Dendritic cell treated with granulocyte-macrophage colony-stimulating factor and Interleukin-4, amounts not matched to agents 40 ng/mL and 50 ng/mL, for 4 days (primary cell): ENCODE measurements at regions not wholly inside any gene's neighbourhood (a gene's known extent, or its start where the extent isn't known, plus 50 kb on each side); places are given as distances from the start of the nearest gene placed in this dataset.

ENCODE experiments used
- H3K27ac Mint-ChIP-seq: one replicate; pipeline ENCODE4 v1.8.0; 2022; ENCODE audit warnings: mild to moderate bottlenecking, mixed read lengths
- H3K27me3 Mint-ChIP-seq: one replicate; pipeline ENCODE4 v1.8.0; 2022; ENCODE audit warnings: mild to moderate bottlenecking, mixed read lengths
- H3K36me3 Mint-ChIP-seq: one replicate; pipeline ENCODE4 v1.8.0; 2022; ENCODE audit warnings: low read depth, mixed read lengths
- H3K4me1 Mint-ChIP-seq: one replicate; pipeline ENCODE4 v1.8.0; 2022; ENCODE audit warnings: low read depth, mixed read lengths
- H3K4me3 Mint-ChIP-seq: one replicate; pipeline ENCODE4 v1.8.0; 2022; ENCODE audit warnings: mild to moderate bottlenecking, moderate library complexity, mixed read lengths
- H3K9me3 Mint-ChIP-seq: one replicate; pipeline ENCODE4 v1.8.0; 2022; ENCODE audit warnings: mixed read lengths
- intact Hi-C: fragments of 100-400 bp; cut with micrococcal nuclease; formaldehyde crosslinking; loops from one replicate; pipeline ENCODE4 v1.15.0; 2022

- H3K4me3 Mint-ChIP-seq = no peak overlapping the region
- H3K36me3 Mint-ChIP-seq = no peaks in the 10 kb centered on the region
- no peak overlapping the region for H3K27ac Mint-ChIP-seq
- intact Hi-C loops = no loop called here
- H3K4me1 Mint-ChIP-seq = no peaks in the 10 kb centered on the region
- H3K9me3 Mint-ChIP-seq = peaks cover 78% of the 10 kb centered on the region
- no peaks in the 10 kb centered on the region for H3K27me3 Mint-ChIP-seq
Observed at GRCh38 chr19:56959205-56959604, 118.7 kb upstream of the PEG3 start.

- H3K27ac Mint-ChIP-seq = no peak overlapping the region
- no peak overlapping the region for H3K4me3 Mint-ChIP-seq
- peaks cover 78% of the 10 kb centered on the region for H3K9me3 Mint-ChIP-seq
- H3K4me1 Mint-ChIP-seq = no peaks in the 10 kb centered on the region
- H3K36me3 Mint-ChIP-seq = no peaks in the 10 kb centered on the region
- H3K27me3 Mint-ChIP-seq = no peaks in the 10 kb centered on the region
- intact Hi-C loops = no loop called here
Observed at GRCh38 chr19:56960959-56961543, 120.5 kb upstream of the PEG3 start.

GRCh38 chr19:56964410-56964920, 123.9 kb upstream of the PEG3 start:
- no peaks in the 10 kb centered on the region for H3K4me1 Mint-ChIP-seq
- H3K9me3 Mint-ChIP-seq = peaks cover 76% of the 10 kb centered on the region
- no peaks in the 10 kb centered on the region for H3K36me3 Mint-ChIP-seq
- no peaks in the 10 kb centered on the region for H3K27me3 Mint-ChIP-seq
- no peak overlapping the region for H3K27ac Mint-ChIP-seq
- intact Hi-C loops = no loop called here
- no peak overlapping the region for H3K4me3 Mint-ChIP-seq

- Mint-ChIP-seq H3K36me3 (no peaks in the 10 kb centered on the region), H3K4me1 (no peaks in the 10 kb centered on the region), H3K4me3 (no peak overlapping the region), H3K9me3 (peaks cover 86% of the 10 kb centered on the region), H3K27me3 (no peaks in the 10 kb centered on the region), H3K27ac (no peak overlapping the region)
- intact Hi-C loops = no loop called here
Observed at GRCh38 chr19:56966225-56966696, 125.7 kb upstream of the PEG3 start.

- H3K36me3 Mint-ChIP-seq = no peaks in the 10 kb centered on the region
- intact Hi-C loops = no loop called here
- H3K4me3 Mint-ChIP-seq = no peak overlapping the region
- no peak overlapping the region for H3K27ac Mint-ChIP-seq
- H3K27me3 Mint-ChIP-seq = no peaks in the 10 kb centered on the region
- H3K9me3 Mint-ChIP-seq = peaks cover 86% of the 10 kb centered on the region
- H3K4me1 Mint-ChIP-seq = no peaks in the 10 kb centered on the region
Observed at GRCh38 chr19:56966697-56967299, 126.3 kb upstream of the PEG3 start.

- Mint-ChIP-seq H3K4me1 (no peaks in the 10 kb centered on the region), H3K36me3 (no peaks in the 10 kb centered on the region), H3K4me3 (no peak overlapping the region), H3K27ac (no peak overlapping the region), H3K27me3 (no peaks in the 10 kb centered on the region), H3K9me3 (peaks cover 92% of the 10 kb centered on the region)
- intact Hi-C loops = no loop called here
Observed at GRCh38 chr19:56969156-56969555, 128.6 kb upstream of the PEG3 start.

- peaks cover 92% of the 10 kb centered on the region for H3K9me3 Mint-ChIP-seq
- intact Hi-C loops = no loop called here
Observed at GRCh38 chr19:56969759-56970178, 129.2 kb upstream of the PEG3 start.

GRCh38 chr19:56971230-56971629, 130.7 kb upstream of the PEG3 start:
- no peaks in the 10 kb centered on the region for H3K27me3 Mint-ChIP-seq
- no peaks in the 10 kb centered on the region for H3K4me1 Mint-ChIP-seq
- H3K9me3 Mint-ChIP-seq = peaks cover 92% of the 10 kb centered on the region
- H3K4me3 Mint-ChIP-seq = no peak overlapping the region
- H3K36me3 Mint-ChIP-seq = no peaks in the 10 kb centered on the region
- intact Hi-C loops = no loop called here
- no peak overlapping the region for H3K27ac Mint-ChIP-seq

More at GRCh38 chr19:56969759-56970178, 129.2 kb upstream of the PEG3 start:
- Mint-ChIP-seq H3K4me1 (no peaks in the 10 kb centered on the region), H3K27ac (no peak overlapping the region), H3K36me3 (no peaks in the 10 kb centered on the region), H3K4me3 (no peak overlapping the region), H3K27me3 (no peaks in the 10 kb centered on the region)

GRCh38 chr19:56972291-56972841, 131.8 kb upstream of the PEG3 start:
- Mint-ChIP-seq H3K27ac (no peak overlapping the region), H3K27me3 (no peaks in the 10 kb centered on the region), H3K36me3 (no peaks in the 10 kb centered on the region), H3K4me3 (no peak overlapping the region), H3K9me3 (peaks cover 92% of the 10 kb centered on the region), H3K4me1 (no peaks in the 10 kb centered on the region)
- intact Hi-C loops = no loop called here

- peaks cover 91% of the 10 kb centered on the region for H3K9me3 Mint-ChIP-seq
- no peak overlapping the region for H3K4me3 Mint-ChIP-seq
Observed at GRCh38 chr19:56973713-56974555, 133.4 kb upstream of the PEG3 start.

GRCh38 chr19:56974556-56975207, 134.2 kb upstream of the PEG3 start:
- Mint-ChIP-seq H3K36me3 (no peaks in the 10 kb centered on the region), H3K4me3 (no peak overlapping the region), H3K27ac (no peak overlapping the region), H3K27me3 (no peaks in the 10 kb centered on the region), H3K4me1 (no peaks in the 10 kb centered on the region), H3K9me3 (peaks cover 91% of the 10 kb centered on the region)
- intact Hi-C loops = no loop called here

More at GRCh38 chr19:56973713-56974555, 133.4 kb upstream of the PEG3 start:
- no peak overlapping the region for H3K27ac Mint-ChIP-seq
- intact Hi-C loops = no loop called here
- H3K4me1 Mint-ChIP-seq = no peaks in the 10 kb centered on the region
- H3K36me3 Mint-ChIP-seq = no peaks in the 10 kb centered on the region
- no peaks in the 10 kb centered on the region for H3K27me3 Mint-ChIP-seq

- Mint-ChIP-seq H3K27ac (no peak overlapping the region), H3K27me3 (no peaks in the 10 kb centered on the region), H3K4me3 (no peak overlapping the region), H3K4me1 (no peaks in the 10 kb centered on the region), H3K9me3 (peaks cover 96% of the 10 kb centered on the region), H3K36me3 (no peaks in the 10 kb centered on the region)
- intact Hi-C loops = no loop called here
Observed at GRCh38 chr19:56976300-56976699, 135.8 kb upstream of the PEG3 start.

GRCh38 chr19:56976995-56977906, 136.7 kb upstream of the PEG3 start:
- Mint-ChIP-seq H3K27me3 (no peaks in the 10 kb centered on the region), H3K4me1 (no peaks in the 10 kb centered on the region), H3K27ac (no peak overlapping the region), H3K9me3 (peaks cover 96% of the 10 kb centered on the region), H3K36me3 (no peaks in the 10 kb centered on the region), H3K4me3 (no peak overlapping the region)
- intact Hi-C loops = no loop called here
